Testis (tissue), 2 donors: ENCODE measurements at regions not wholly inside any gene's neighbourhood (a gene's known extent, or its start where the extent isn't known, plus 50 kb on each side); places are given as distances from the start of the nearest gene placed in this dataset.

Source experiments
- DNase-seq: peaks from one replicate; pipeline ENCODE4 v3.0.0-alpha.2; 2019
- H3K27ac ChIP-seq, 2 donors: fragments of 200-600 bp; sonication (generic); one replicate each; pipeline ENCODE4 v1.5.1; 2019
- H3K27me3 ChIP-seq: fragments of 200-600 bp; sonication (generic); one replicate; pipeline ENCODE4 v1.5.1; 2019
- H3K36me3 ChIP-seq: fragments of 200-600 bp; sonication (generic); one replicate; pipeline ENCODE4 v1.5.1; 2017; ENCODE audit warnings: low read depth; ENCODE audit errors: missing control alignments
- H3K4me1 ChIP-seq: fragments of 200-600 bp; sonication (generic); one replicate; pipeline ENCODE4 v1.5.1; 2019
- H3K4me3 ChIP-seq, 2 donors: fragments of 200-600 bp; sonication (generic); one replicate each; pipeline ENCODE4 v1.5.1; 2017 to 2019
- H3K9me3 ChIP-seq: fragments of 200-600 bp; sonication (generic); one replicate; pipeline ENCODE4 v1.5.1; 2017
- POLR2A ChIP-seq: fragments of 450-650 bp; IDR thresholded peaks from one replicate; pipeline ENCODE4 v1.6.1; 2017; ENCODE audit warnings: antibody characterized with exemption, mild to moderate bottlenecking, moderate library complexity
- WGBS, 2 donors: methylation state at CpG; one replicate each; pipeline ENCODE4 v1.1.5; 2018; 5-methylcytosine and 5-hydroxymethylcytosine counted together
- intact Hi-C: fragments of 100-400 bp; cut with DNase I; formaldehyde crosslinking; loops from one replicate; pipeline ENCODE4 v1.15.1; 2023; ENCODE audit warnings: low total_unique reads
- TF ChIP-seq, protein P1 (sequence below), 3 experiments: fragments of 450-650 bp in 2 of 3; fragments of 200-600 bp in 1 of 3; sonication (generic) in 1 of 3; IDR thresholded peaks; one replicate each; pipeline ENCODE4 v1.5.1; 2016 to 2019; ENCODE audit warnings: antibody characterized with exemption in 3 of 3, mild to moderate bottlenecking in 2 of 3, moderate library complexity in 1 of 3

DNA sequence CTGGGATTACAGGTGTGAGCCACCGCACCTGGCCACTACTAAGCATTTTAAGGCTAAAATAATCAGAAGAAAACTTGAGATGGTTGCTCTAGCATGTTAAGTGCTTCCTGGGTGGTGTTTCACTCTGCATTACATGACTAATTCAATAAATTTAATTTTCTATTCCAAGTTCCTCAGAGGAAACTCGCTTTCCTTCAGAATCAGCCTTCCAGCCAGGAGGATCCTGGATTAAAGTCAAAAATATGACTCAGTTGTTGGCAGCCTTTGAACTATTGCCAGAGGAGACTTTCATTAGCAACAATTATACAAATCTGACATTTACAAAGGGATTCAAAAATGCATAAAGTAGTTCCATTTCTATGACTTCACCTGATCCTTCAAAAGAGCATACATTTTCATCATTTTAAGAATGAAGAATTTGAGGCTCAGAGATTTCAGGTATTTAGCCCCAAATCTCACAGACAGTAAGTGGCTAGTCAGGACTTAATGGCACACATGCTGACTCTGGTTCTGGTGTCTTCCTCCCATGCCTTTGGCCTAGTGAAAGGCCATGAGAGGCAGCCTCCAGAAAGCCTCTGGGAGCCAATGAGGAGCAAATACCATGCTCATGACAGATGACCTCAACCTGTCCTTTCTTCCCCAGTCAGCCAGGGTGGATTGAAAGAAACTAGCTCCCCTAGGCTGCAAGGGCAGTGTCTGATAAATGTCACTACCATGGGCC lies 115.7 kb downstream of the MAP3K21 start:
- DNase-seq, result no peak
- no peaks in the 10 kb centered on the region for H3K27me3 ChIP-seq
- no peak overlapping the region for H3K4me3 ChIP-seq
- H3K27ac ChIP-seq, result no peak overlapping the region
- no peaks in the 10 kb centered on the region for H3K9me3 ChIP-seq
- no peak for TF ChIP-seq POLR2A
- TF ChIP-seq, protein P1, sequence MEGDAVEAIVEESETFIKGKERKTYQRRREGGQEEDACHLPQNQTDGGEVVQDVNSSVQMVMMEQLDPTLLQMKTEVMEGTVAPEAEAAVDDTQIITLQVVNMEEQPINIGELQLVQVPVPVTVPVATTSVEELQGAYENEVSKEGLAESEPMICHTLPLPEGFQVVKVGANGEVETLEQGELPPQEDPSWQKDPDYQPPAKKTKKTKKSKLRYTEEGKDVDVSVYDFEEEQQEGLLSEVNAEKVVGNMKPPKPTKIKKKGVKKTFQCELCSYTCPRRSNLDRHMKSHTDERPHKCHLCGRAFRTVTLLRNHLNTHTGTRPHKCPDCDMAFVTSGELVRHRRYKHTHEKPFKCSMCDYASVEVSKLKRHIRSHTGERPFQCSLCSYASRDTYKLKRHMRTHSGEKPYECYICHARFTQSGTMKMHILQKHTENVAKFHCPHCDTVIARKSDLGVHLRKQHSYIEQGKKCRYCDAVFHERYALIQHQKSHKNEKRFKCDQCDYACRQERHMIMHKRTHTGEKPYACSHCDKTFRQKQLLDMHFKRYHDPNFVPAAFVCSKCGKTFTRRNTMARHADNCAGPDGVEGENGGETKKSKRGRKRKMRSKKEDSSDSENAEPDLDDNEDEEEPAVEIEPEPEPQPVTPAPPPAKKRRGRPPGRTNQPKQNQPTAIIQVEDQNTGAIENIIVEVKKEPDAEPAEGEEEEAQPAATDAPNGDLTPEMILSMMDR (IDR thresholded peaks at IDR 0.05), result no peak
- 46 to 48% methylated on average over 2 of the region's 2 CpGs for WGBS, 2 donors
- H3K4me1 ChIP-seq, result no peaks in the 10 kb centered on the region
- intact Hi-C loops, result no loop called here
- no peaks in the 10 kb centered on the region for H3K36me3 ChIP-seq

DNA sequence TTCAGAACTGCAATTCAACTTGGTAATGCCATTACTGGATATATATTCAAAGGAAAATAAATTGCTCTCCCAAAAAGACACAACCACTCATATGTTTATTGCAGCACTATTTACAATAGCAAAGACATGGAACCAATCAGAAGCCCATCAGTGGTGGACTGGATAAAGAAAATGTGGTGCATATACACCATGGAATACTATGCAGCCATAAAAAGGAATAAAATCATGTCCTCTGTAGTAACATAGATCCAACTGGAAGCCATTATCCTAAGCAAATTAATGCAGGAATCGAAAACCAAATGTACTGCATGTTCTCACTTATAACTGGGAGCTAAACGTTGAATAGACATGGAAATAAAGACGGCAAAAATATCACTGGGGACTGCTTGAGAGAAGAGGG lies 117.0 kb downstream of the MAP3K21 start:
- intact Hi-C loops, result no loop called here
- 86 to 94% methylated on average over 3 of the region's 3 CpGs for WGBS, 2 donors
- Histone ChIP-seq H3K27ac (no peak overlapping the region), H3K4me1 (no peaks in the 10 kb centered on the region), H3K27me3 (no peaks in the 10 kb centered on the region), H3K4me3 (no peak overlapping the region), H3K9me3 (no peaks in the 10 kb centered on the region), H3K36me3 (no peaks in the 10 kb centered on the region)
- no peak for TF ChIP-seq POLR2A
- TF ChIP-seq, protein P1 (IDR thresholded peaks at IDR 0.05), result no peak
- no peak for DNase-seq

GRCh38 chr1:233445737-233446136 lies 118.2 kb downstream of the MAP3K21 start:
- intact Hi-C loops, result no loop called here

DNA sequence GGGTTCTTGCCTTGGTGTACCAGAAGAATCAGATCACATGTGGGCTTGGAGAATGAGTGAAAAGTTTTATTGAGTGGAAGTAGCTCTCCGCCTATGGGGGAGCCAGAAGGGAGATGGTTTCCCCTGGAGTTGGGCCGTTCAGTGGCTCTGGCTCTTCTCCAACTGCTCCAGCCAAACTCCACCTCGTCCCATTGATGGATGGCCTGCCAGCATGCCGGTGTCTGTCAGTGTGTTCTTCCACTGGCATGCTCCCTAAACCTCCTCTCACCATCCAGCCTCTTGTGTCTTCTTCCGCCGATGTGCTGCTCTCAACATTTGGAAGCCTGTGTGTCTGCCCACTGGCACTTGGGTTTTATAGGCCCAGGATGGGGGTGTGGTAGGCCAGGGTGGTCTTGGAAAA lies 119.4 kb downstream of the MAP3K21 start:
- 84 to 89% methylated on average over 6 of the region's 6 CpGs for WGBS, 2 donors

More at GRCh38 chr1:233445737-233446136, 118.2 kb downstream of the MAP3K21 start:
- H3K27ac ChIP-seq, result no peak overlapping the region
- H3K27me3 ChIP-seq, result no peaks in the 10 kb centered on the region
- no peaks in the 10 kb centered on the region for H3K9me3 ChIP-seq
- TF ChIP-seq, protein P1 (IDR thresholded peaks at IDR 0.05), result no peak
- no peak for TF ChIP-seq POLR2A
- H3K4me1 ChIP-seq, result no peaks in the 10 kb centered on the region
- DNase-seq, result no peak
- H3K4me3 ChIP-seq, result no peak overlapping the region
- H3K36me3 ChIP-seq, result no peaks in the 10 kb centered on the region
- 91 to 95% methylated on average over 5 to 6 of the region's 6 CpGs for WGBS, 2 donors

More for the DNA sequence above, 119.4 kb downstream of the MAP3K21 start:
- Histone ChIP-seq H3K4me1 (no peaks in the 10 kb centered on the region), H3K27ac (no peak overlapping the region), H3K27me3 (no peaks in the 10 kb centered on the region), H3K4me3 (no peak overlapping the region), H3K36me3 (no peaks in the 10 kb centered on the region), H3K9me3 (no peaks in the 10 kb centered on the region)
- TF ChIP-seq, protein P1 (IDR thresholded peaks at IDR 0.05), result no peak
- no peak for TF ChIP-seq POLR2A
- intact Hi-C loops, result no loop called here
- no peak for DNase-seq
